CD4-positive, alpha-beta T cell treated with Interleukin-12 subunit alpha and Interleukin-12 subunit beta, for 1 hour (primary cell): ENCODE measurements at regions not wholly inside any gene's neighbourhood (a gene's known extent, or its start where the extent isn't known, plus 50 kb on each side); places are given as distances from the start of the nearest gene placed in this dataset.
"Not testable (repeated sequence)": the region's sequence is repeated elsewhere in the genome, so short reads cannot be mapped to it uniquely, and the experiment has no call there.

ENCODE experiments used
- DNase-seq: peaks from one replicate; pipeline ENCODE4 v3.0.0-alpha.2; 2020

- no peak for DNase-seq
Measured at GRCh38 chr3:82000350-82000749, 238.9 kb upstream of the GBE1 start.

DNA sequence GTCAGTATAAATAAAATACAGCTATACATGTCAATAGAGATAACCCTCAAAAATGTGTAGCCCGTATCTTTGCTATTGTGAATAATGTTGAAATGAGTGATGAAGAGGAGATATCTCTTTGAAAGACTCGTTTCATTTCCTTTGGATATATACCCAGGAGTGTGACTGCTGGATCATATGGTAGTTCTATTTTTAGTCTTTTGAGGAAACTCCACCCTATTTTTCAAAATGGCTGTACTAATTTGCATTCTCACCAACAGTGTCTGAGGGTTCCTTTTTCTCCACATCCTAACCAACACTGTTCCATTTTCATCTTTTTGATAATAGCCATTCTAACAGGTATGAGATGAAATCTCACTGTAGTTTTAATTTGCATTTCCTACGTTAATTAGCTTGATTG is 237.5 kb upstream of the GBE1 start:
- no peak for DNase-seq

GRCh38 chr3:81998139-81998755 is 236.8 kb upstream of the GBE1 start:
- DNase-seq, result no peak

GRCh38 chr3:81997390-81997789 is 235.9 kb upstream of the GBE1 start:
- no peak for DNase-seq

- DNase-seq, result no peak
Measured at GRCh38 chr3:81995329-81995728, 233.9 kb upstream of the GBE1 start.

- DNase-seq, result no peak
Measured at GRCh38 chr3:81989758-81990157, 228.3 kb upstream of the GBE1 start.

DNA sequence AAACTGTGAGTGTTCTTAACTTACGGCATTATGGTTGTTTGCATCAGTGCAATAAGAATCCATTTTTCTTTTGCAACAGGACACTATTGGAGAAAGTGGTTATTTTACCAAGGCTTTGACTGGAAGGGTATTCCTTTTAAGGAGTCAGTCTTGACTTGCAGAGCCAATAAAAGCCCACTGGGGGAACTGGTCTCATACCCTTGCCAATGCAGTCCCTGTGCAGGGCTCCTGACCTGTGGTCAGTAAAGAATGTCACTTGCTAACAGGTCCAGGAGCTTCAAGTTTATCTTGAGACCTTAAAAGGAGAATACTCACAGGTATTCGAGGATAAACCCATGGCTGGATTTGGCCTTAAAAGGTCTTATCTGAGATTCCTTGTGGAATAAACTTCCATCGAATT is 227.8 kb upstream of the GBE1 start:
- DNase-seq, result no peak

DNA sequence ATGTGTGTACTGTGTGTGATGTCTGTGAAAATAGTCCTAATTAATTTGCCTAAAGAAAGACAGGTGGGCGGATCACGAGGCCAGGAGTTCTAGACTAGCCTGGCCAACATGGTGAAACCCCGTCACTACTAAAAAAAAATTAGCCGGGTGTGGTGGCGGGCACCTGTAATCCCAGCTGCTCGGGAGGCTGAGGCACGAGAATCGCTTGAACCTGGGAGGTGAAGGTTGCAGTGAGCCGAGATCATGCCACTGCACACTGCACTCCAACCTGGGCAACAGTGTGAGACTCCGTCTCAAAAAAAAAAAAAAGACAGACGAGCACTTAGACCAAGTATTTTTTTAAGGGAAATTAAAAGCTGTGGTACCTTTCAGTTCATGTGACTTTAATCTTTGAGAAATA is 226.0 kb upstream of the GBE1 start:
- DNase-seq, result not testable (repeated sequence)

DNA sequence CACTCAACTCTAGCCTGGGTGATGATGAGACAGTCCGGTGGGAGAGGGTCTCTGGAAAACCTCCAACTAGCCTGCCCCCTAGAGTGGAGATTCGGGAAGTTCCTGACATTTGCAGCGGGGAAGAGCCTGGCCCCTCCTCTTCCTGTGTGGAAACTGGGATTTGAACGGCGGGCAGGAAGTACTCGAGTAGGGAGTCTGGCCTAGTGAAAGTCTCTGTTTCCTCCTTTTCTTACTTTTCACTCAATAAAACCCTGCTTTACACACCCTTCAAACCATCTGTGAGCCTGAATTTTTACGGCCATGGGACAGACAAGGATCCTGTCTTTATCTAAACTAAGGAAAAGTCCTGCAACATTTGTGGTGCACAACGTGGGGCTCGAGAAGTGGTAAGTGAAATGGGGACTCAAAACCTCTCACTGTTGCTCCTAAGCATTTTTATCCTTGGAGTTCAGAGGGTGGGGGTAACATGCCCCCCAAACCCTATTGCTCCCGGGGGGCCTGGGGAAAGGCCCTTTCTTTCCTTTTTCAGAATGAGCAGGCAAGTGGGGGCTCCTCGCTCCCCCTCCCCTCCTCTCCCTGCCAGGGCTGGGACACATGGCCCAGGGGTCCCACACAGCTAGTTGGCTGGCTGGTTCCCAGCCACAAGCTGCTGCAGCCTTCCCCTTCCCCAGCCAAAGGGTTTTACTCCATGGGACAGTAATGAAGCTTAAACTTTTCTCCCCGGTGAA is 224.7 kb upstream of the GBE1 start:
- no peak for DNase-seq

GRCh38 chr3:81983382-81983781 is 221.9 kb upstream of the GBE1 start:
- DNase-seq, result no peak

GRCh38 chr3:81980596-81981494 is 219.4 kb upstream of the GBE1 start:
- no peak for DNase-seq

GRCh38 chr3:81974751-81975150 is 213.3 kb upstream of the GBE1 start:
- no peak for DNase-seq

GRCh38 chr3:81968658-81969057 is 207.2 kb upstream of the GBE1 start:
- DNase-seq, result no peak

DNA sequence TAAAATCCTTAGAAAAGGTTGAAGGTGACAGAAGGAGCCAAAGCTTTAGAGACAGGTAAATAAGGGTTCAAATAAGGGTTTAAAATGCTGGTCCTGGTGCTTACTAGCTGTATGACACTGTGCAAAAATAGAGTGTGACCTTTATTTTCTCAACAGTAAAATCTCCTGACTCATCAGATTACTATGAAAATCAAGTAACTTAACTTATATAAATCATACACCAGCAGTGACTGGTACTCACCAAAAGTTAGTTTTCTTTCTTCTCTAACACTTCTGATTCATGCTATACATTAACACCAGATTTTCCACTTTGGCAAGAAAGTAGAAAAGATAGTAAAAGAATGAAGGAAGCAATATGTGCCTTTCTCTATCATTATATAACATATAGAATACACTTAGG is 205.9 kb upstream of the GBE1 start:
- no peak for DNase-seq

DNA sequence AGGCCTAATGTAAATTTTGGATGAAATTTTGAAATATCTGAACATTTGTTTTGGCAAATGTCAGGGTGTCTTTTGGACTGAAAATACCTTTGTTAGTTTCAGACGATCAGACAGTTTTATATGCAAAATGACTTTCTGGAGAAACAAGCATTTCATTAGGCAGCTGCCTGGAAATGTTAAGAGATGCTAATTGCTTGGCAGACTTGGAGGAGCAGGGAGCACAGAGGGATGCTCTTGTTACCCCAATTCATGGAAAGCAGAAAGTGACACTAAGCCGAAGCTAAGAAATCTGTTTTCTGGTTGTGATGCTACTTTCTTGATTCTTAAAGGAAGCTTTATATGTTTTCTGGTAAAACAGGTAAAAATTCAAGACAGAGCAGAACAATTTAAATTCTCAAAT is 204.3 kb upstream of the GBE1 start:
- DNase-seq, result no peak

DNA sequence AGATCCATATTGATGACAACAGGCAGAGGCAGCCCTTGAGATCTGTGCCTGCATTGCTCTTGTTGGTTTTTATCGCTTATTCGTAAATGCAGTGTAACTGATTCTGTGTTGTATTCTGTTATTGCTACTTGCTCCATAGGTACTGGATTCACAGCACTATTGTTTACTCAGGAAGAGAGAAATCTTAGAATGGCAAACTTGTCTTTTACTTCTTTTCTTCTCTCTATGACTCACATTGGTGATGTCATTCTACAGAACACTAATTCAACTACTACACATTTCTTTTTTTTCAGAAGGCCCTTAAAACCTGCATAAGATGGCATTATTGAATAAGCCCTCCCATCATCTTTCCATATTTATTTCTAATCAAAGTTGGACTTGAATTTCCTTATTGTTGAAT is 201.0 kb upstream of the GBE1 start:
- no peak for DNase-seq

- DNase-seq, result no peak
Measured at GRCh38 chr3:81958972-81959640, 197.7 kb upstream of the GBE1 start.

DNA sequence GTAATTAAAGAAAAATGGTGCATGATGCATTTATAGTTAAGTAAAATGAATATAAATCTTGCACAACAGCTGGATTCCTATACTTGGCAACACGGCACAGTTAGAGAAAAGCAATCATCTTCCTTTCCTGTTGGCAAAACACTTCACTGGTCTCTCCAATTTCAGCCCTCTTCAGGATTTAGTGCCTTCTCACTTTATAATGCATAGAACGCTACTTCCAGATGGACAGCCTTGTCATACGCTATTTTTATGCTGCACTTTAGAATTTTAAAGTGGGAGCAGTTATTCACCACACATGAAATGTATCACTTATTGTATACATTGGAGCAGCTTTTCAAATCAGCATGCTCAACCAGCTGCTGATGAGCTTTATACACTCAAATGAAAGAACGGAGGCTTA is 194.4 kb upstream of the GBE1 start:
- DNase-seq, result no peak

GRCh38 chr3:81953111-81953510 is 191.7 kb upstream of the GBE1 start:
- no peak for DNase-seq

DNA sequence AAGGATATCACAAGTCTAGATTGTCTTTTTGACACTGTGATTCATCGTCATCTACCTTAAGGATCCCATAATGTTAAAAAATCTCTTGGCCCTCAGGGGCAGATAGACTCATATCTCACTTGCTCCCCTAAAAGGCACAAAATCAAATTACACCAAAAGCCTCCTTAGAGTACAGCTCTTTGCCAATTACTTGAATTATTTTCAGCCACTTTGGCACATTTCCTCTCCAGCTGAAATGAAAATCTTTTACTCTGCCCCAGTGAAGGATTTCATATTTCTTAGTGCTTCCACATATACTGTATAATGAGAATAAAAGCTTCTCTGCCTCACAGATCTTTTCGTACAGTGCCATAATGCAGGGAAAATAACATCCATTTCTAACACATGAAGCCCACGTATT is 190.7 kb upstream of the GBE1 start:
- no peak for DNase-seq

DNA sequence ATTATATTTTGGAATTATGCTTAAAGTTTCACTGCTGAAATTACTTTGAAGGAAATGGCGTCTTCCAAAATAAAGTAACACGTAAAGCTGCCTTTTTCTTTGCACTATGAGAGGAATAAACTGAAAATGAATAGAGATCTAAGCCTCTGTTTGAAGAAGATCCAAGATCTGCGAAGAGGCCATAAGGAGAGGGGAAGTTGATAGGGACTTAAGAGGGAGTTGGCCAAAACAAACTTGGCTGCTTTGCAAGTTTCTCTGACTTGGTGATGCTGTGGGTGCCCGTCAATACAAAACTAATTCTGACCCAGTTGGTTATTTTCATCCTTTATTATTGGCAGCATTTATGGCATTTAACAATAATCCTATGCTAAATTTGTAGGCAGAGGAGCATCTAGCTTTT is 190.2 kb upstream of the GBE1 start:
- no peak for DNase-seq

GRCh38 chr3:81951106-81951505 is 189.7 kb upstream of the GBE1 start:
- DNase-seq, result no peak

DNA sequence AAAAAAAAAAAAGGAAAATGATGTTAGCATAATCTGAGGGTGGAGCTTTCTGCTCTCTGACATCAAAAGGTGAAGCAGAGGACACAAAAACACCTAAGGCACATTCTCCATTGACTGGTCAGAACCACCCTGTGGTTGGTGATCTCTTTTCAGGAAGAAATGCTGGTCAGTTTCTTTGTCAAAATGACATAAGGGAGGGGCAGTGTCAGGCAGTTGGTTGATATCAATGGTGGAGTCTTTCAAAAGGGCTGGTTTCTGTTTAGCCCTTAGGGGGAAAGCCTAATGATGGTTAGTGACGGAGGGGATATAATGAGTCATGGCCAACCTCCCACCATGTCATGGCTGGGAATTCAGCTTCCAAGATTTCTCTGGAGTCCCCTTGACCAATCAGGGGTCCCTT is 185.9 kb upstream of the GBE1 start:
- DNase-seq, result no peak
